CD14-positive monocyte (primary cell): ENCODE measurements at regions not wholly inside any gene's neighbourhood (a gene's known extent, or its start where the extent isn't known, plus 50 kb on each side); places are given as distances from the start of the nearest gene placed in this dataset.

ENCODE experiments used
- DNase-seq, 3 donors: peaks; one replicate each; pipeline ENCODE4 v3.0.0-alpha.2; 2011 to 2022
- H2AFZ ChIP-seq: 2 replicates; pipeline ENCODE4 v1.6.0; 2012; ENCODE audit warnings: mild to moderate bottlenecking, low read depth, low read length, inconsistent platforms; ENCODE audit not compliant: insufficient read depth, poor library complexity, severe bottlenecking
- H3K27ac ChIP-seq, 2 donors: 1 replicate in 1 of 2; 2 replicates in 1 of 2; pipeline ENCODE4 v1.5.1; 2012 to 2013; ENCODE audit warnings: low read length in 2 of 2, control low read depth in 1 of 2, inconsistent platforms in 1 of 2, low read depth in 1 of 2, mild to moderate bottlenecking in 1 of 2
- H3K27me3 ChIP-seq, 2 donors: one replicate each; pipeline versions ENCODE4 v1.6.0 to v1.6.1; 2011 to 2013; ENCODE audit warnings: low read length in 2 of 2; ENCODE audit not compliant: control insufficient read depth in 2 of 2, insufficient read depth in 2 of 2
- H3K36me3 ChIP-seq, 2 donors: replicated peaks in 1 of 2; 1 replicate in 1 of 2; 2 replicates in 1 of 2; pipeline versions ENCODE4 v1.5.1 to v1.6.1; 2012 to 2013; ENCODE audit warnings: low read length in 2 of 2, control low read depth in 1 of 2, inconsistent platforms in 1 of 2, mild to moderate bottlenecking in 1 of 2; ENCODE audit not compliant: insufficient read depth in 2 of 2, control insufficient read depth in 1 of 2
- H3K4me1 ChIP-seq, 2 donors: 1 replicate in 1 of 2; 2 replicates in 1 of 2; pipeline versions ENCODE4 v1.5.1 to v1.6.1; 2012 to 2013; ENCODE audit warnings: low read length in 2 of 2, control low read depth in 1 of 2, inconsistent platforms in 1 of 2, mild to moderate bottlenecking in 1 of 2, moderate library complexity in 1 of 2; ENCODE audit not compliant: insufficient read depth in 2 of 2, control insufficient read depth in 1 of 2
- H3K4me2 ChIP-seq: replicated peaks from 2 replicates; pipeline ENCODE3; 2012; ENCODE audit warnings: low read length, moderate library complexity, mild to moderate bottlenecking; ENCODE audit not compliant: poor library complexity, severe bottlenecking; ENCODE audit errors: extremely low read depth
- H3K4me3 ChIP-seq, 3 experiments: fragments of 200-600 bp in 1 of 3; sonication (generic) in 1 of 3; replicated peaks in 1 of 3; 1 replicate in 2 of 3; 2 replicates in 1 of 3; pipeline ENCODE4 v1.5.1; 2011 to 2013; ENCODE audit warnings: low read length in 3 of 3, mild to moderate bottlenecking in 3 of 3, control low read depth in 2 of 3, low read depth in 2 of 3, inconsistent platforms in 1 of 3, moderate library complexity in 1 of 3
- H3K79me2 ChIP-seq: 2 replicates; pipeline ENCODE4 v1.6.0; 2012; ENCODE audit warnings: mild to moderate bottlenecking, control low read depth, inconsistent platforms, low read length, moderate library complexity; ENCODE audit not compliant: insufficient read depth
- H3K9ac ChIP-seq: 2 replicates; pipeline ENCODE4 v1.6.0; 2017; ENCODE audit warnings: low read length, mild to moderate bottlenecking; ENCODE audit not compliant: insufficient read depth, poor library complexity, severe bottlenecking
- H3K9me3 ChIP-seq, 2 donors: replicated peaks in 1 of 2; 1 replicate in 1 of 2; 2 replicates in 1 of 2; pipeline versions ENCODE4 v1.5.1 to v1.6.1; 2012 to 2013; ENCODE audit warnings: low read length in 2 of 2, control low read depth in 1 of 2; ENCODE audit not compliant: control insufficient read depth in 1 of 2, insufficient read depth in 1 of 2
- H4K20me1 ChIP-seq: 2 replicates; pipeline ENCODE4 v1.6.0; 2012; ENCODE audit warnings: mild to moderate bottlenecking, low read length, control low read depth, moderate library complexity; ENCODE audit not compliant: insufficient read depth
- H3K27ac Mint-ChIP-seq, 7 donors: one replicate each; pipeline ENCODE4 v1.8.0; 2020; ENCODE audit warnings: mild to moderate bottlenecking in 7 of 7, mixed read lengths in 7 of 7, moderate library complexity in 6 of 7, inconsistent platforms in 2 of 7
- H3K27me3 Mint-ChIP-seq, 3 donors: one replicate each; pipeline ENCODE4 v1.8.0; 2021 to 2022; ENCODE audit warnings: low read depth in 3 of 3, mild to moderate bottlenecking in 3 of 3, mixed read lengths in 3 of 3, moderate library complexity in 3 of 3, inconsistent platforms in 1 of 3
- H3K36me3 Mint-ChIP-seq, 2 donors: one replicate each; pipeline ENCODE4 v1.8.0; 2020; ENCODE audit warnings: mixed read lengths in 2 of 2, inconsistent platforms in 1 of 2, mild to moderate bottlenecking in 1 of 2
- H3K4me1 Mint-ChIP-seq: one replicate; pipeline ENCODE4 v1.8.0; 2020; ENCODE audit warnings: mild to moderate bottlenecking, mixed read lengths
- H3K4me3 Mint-ChIP-seq, 2 donors: one replicate each; pipeline ENCODE4 v1.8.0; 2020; ENCODE audit warnings: mild to moderate bottlenecking in 2 of 2, mixed read lengths in 2 of 2, moderate library complexity in 1 of 2
- H3K9me3 Mint-ChIP-seq, 7 donors: one replicate each; pipeline ENCODE4 v1.8.0; 2020 to 2022; ENCODE audit warnings: mixed read lengths in 7 of 7, mild to moderate bottlenecking in 6 of 7, moderate library complexity in 6 of 7, inconsistent platforms in 2 of 7
- CTCF ChIP-seq: fragments of 200-600 bp; IDR thresholded peaks from one replicate; pipeline ENCODE4 v1.8.0; 2022; ENCODE audit warnings: antibody characterized with exemption, mild to moderate bottlenecking
- WGBS: methylation state at CpG from one replicate; pipeline ENCODE4 v1.1.5; 2013; ENCODE audit warnings: missing lambda C conversion rate; ENCODE audit not compliant: insufficient coverage; 5-methylcytosine and 5-hydroxymethylcytosine counted together
- intact Hi-C, 2 donors: fragments of 100-400 bp; cut with micrococcal nuclease; formaldehyde crosslinking; loops; one replicate each; pipeline versions ENCODE4 v1.15.0 to v1.15.1; 2023

DNA sequence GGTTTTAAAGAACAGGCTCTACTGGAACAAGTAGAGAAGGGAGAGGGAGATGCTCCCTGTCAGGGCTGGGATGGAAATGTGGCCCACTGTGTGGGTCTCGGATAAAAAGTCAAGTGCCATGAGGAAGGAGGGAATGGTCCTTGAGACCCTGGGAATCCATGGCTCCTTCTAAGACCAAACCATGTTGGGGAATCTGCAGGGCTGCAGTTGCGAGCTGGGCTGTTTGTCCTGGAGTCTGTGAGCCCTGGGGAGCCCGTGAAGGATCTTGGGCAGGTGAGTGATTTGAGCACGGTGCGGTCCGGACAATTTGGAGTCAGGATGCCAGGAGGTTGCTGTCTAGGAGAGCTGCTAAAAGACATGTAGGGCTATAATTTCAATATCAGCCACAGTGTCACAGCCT is 359.4 kb downstream of the FGF9 start:
- H3K4me1 Mint-ChIP-seq = no peaks in the 10 kb centered on the region
- no peak overlapping the region for H3K4me3 ChIP-seq
- no peaks in the 10 kb centered on the region for H3K79me2 ChIP-seq
- H3K9me3 Mint-ChIP-seq = peaks cover 0 to 8% (median 2%) of the 10 kb centered on the region in 7 donors
- H2AFZ ChIP-seq = no peak overlapping the region
- intact Hi-C loops = no loop called here
- no peak for DNase-seq
- no peaks in the 10 kb centered on the region for H3K27me3 ChIP-seq
- H3K36me3 Mint-ChIP-seq = no peaks in the 10 kb centered on the region
- H3K9me3 ChIP-seq = no peaks in the 10 kb centered on the region
- peak overlapping the region in 1 of 7 donors; percentile 5 for H3K27ac Mint-ChIP-seq
- no peaks in the 10 kb centered on the region for H3K36me3 ChIP-seq
- no peak overlapping the region for H3K9ac ChIP-seq
- 89% methylated on average over 4 of the region's 6 CpGs for WGBS
- H3K4me2 ChIP-seq = no peak overlapping the region
- peaks cover 2 to 4% (median 2%) of the 10 kb centered on the region in 3 donors for H3K27me3 Mint-ChIP-seq
- H4K20me1 ChIP-seq = no peaks in the 10 kb centered on the region
- no peak for TF ChIP-seq CTCF
- no peak overlapping the region for H3K4me3 Mint-ChIP-seq
- H3K27ac ChIP-seq = no peak overlapping the region
- H3K4me1 ChIP-seq = no peaks in the 10 kb centered on the region

DNA sequence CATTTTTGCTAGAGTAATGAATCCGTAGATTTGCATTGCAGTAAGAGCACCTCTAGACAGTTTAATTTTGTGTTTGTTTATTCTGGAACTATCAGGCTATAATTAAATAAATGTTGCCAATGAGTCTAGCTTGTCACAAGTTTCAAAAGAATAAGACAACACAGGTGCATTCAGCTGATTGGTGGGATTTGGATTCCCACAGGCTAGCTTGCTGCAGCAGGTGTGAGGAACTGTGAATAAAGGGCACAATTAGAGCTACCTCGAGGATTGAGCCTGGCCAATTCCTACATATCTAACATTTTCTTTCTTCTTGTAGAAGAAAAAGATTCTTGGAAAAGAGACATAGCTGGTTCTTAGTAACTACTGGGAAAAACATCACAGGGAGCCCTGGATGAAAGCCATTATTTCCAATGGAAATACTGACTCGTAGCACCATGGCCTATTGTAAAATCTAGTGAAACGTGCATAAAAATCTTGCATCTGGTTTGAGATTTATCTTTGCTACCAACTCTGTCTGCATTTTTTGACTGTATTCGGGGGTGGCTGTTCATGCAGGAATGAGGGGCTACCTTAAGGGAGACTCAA is 360.9 kb downstream of the FGF9 start:
- H3K79me2 ChIP-seq = no peaks in the 10 kb centered on the region
- no peak overlapping the region for H2AFZ ChIP-seq
- H4K20me1 ChIP-seq = no peaks in the 10 kb centered on the region
- no peaks in the 10 kb centered on the region for H3K4me1 ChIP-seq
- H3K4me2 ChIP-seq = no peak overlapping the region
- no peaks in the 10 kb centered on the region for H3K9me3 ChIP-seq
- Mint-ChIP-seq H3K36me3 (no peaks in the 10 kb centered on the region), H3K4me1 (no peaks in the 10 kb centered on the region), H3K9me3 (peaks cover 0 to 8% (median 2%) of the 10 kb centered on the region in 7 donors), H3K27ac (no peak overlapping the region), H3K27me3 (peaks cover 0 to 4% (median 2%) of the 10 kb centered on the region in 3 donors), H3K4me3 (no peak overlapping the region)
- no peak for DNase-seq
- no peak overlapping the region for H3K9ac ChIP-seq
- no peak for TF ChIP-seq CTCF
- H3K27me3 ChIP-seq = no peaks in the 10 kb centered on the region
- intact Hi-C loops = no loop called here
- WGBS = no CpG with 5 or more reads among the region's 5 CpGs
- H3K27ac ChIP-seq = no peak overlapping the region
- H3K36me3 ChIP-seq = no peaks in the 10 kb centered on the region
- no peak overlapping the region for H3K4me3 ChIP-seq
